ENCODE measurements at regions not wholly inside any gene's neighbourhood (a gene's known extent, or its start where the extent isn't known, plus 50 kb on each side); places are given as distances from the start of the nearest gene placed in this dataset.

GRCh38 chr14:59107819-59108218, 80.6 kb upstream of the DAAM1 start:
- no peak for TF ChIP-seq CTCF (IDR thresholded peaks at IDR 0.05; ENCODE audit: poor library complexity, severe bottlenecking)
- H3K4me3 ChIP-seq (ENCODE audit: severe bottlenecking): no peak overlapping the region
- H3K4me1 ChIP-seq (ENCODE audit: insufficient read depth, poor library complexity, severe bottlenecking): no peaks in the 10 kb centered on the region
- H3K36me3 ChIP-seq (ENCODE audit: low read depth): no peaks in the 10 kb centered on the region
- ATAC-seq (ENCODE audit: low read depth): no peak
- DNase-seq (ENCODE audit: low spot score): no peak
- no peak overlapping the region for H3K27ac ChIP-seq (ENCODE audit: poor library complexity, severe bottlenecking)
- no peaks in the 10 kb centered on the region for H3K9me3 ChIP-seq (ENCODE audit: severe bottlenecking)
- no peaks in the 10 kb centered on the region for H3K27me3 ChIP-seq (ENCODE audit: insufficient read depth, poor library complexity, severe bottlenecking)

GRCh38 chr14:59116984-59117415, 71.5 kb upstream of the DAAM1 start:
- no peak overlapping the region for H3K4me3 ChIP-seq (ENCODE audit: severe bottlenecking)
- no peak for TF ChIP-seq CTCF (IDR thresholded peaks at IDR 0.05; ENCODE audit: poor library complexity, severe bottlenecking)
- peak; percentile 91 for ATAC-seq (ENCODE audit: low read depth)
- H3K9me3 ChIP-seq (ENCODE audit: severe bottlenecking): no peaks in the 10 kb centered on the region
- H3K27ac ChIP-seq (ENCODE audit: poor library complexity, severe bottlenecking): peak overlapping the region; percentile 54
- no peaks in the 10 kb centered on the region for H3K27me3 ChIP-seq (ENCODE audit: insufficient read depth, poor library complexity, severe bottlenecking)
- H3K4me1 ChIP-seq (ENCODE audit: insufficient read depth, poor library complexity, severe bottlenecking): peaks cover 15% of the 10 kb centered on the region
- H3K36me3 ChIP-seq (ENCODE audit: low read depth): no peaks in the 10 kb centered on the region
- no peak for DNase-seq (ENCODE audit: low spot score)

GRCh38 chr14:59117754-59118528, 70.5 kb upstream of the DAAM1 start:
- no peak for DNase-seq (ENCODE audit: low spot score)
- peaks cover 15% of the 10 kb centered on the region for H3K4me1 ChIP-seq (ENCODE audit: insufficient read depth, poor library complexity, severe bottlenecking)

GRCh38 chr14:59120921-59121320, 67.5 kb upstream of the DAAM1 start:
- ATAC-seq (ENCODE audit: low read depth): no peak
- DNase-seq (ENCODE audit: low spot score): no peak
- Histone ChIP-seq H3K4me3 (ENCODE audit: severe bottlenecking) (no peak overlapping the region), H3K27ac (ENCODE audit: poor library complexity, severe bottlenecking) (no peak overlapping the region), H3K9me3 (ENCODE audit: severe bottlenecking) (no peaks in the 10 kb centered on the region), H3K36me3 (ENCODE audit: low read depth) (no peaks in the 10 kb centered on the region), H3K27me3 (ENCODE audit: insufficient read depth, poor library complexity, severe bottlenecking) (no peaks in the 10 kb centered on the region), H3K4me1 (ENCODE audit: insufficient read depth, poor library complexity, severe bottlenecking) (peaks cover 15% of the 10 kb centered on the region)
- no peak for TF ChIP-seq CTCF (IDR thresholded peaks at IDR 0.05; ENCODE audit: poor library complexity, severe bottlenecking)

More at GRCh38 chr14:59117754-59118528, 70.5 kb upstream of the DAAM1 start:
- Histone ChIP-seq H3K36me3 (ENCODE audit: low read depth) (no peaks in the 10 kb centered on the region), H3K27ac (ENCODE audit: poor library complexity, severe bottlenecking) (peak overlapping the region; percentile 54), H3K27me3 (ENCODE audit: insufficient read depth, poor library complexity, severe bottlenecking) (no peaks in the 10 kb centered on the region), H3K4me3 (ENCODE audit: severe bottlenecking) (no peak overlapping the region), H3K9me3 (ENCODE audit: severe bottlenecking) (no peaks in the 10 kb centered on the region)
- TF ChIP-seq CTCF (IDR thresholded peaks at IDR 0.05; ENCODE audit: poor library complexity, severe bottlenecking): no peak
- ATAC-seq (ENCODE audit: low read depth): no peak

GRCh38 chr14:59123531-59123930, 64.9 kb upstream of the DAAM1 start:
- Histone ChIP-seq H3K4me1 (ENCODE audit: insufficient read depth, poor library complexity, severe bottlenecking) (no peaks in the 10 kb centered on the region), H3K9me3 (ENCODE audit: severe bottlenecking) (no peaks in the 10 kb centered on the region), H3K4me3 (ENCODE audit: severe bottlenecking) (no peak overlapping the region), H3K27ac (ENCODE audit: poor library complexity, severe bottlenecking) (no peak overlapping the region), H3K36me3 (ENCODE audit: low read depth) (no peaks in the 10 kb centered on the region), H3K27me3 (ENCODE audit: insufficient read depth, poor library complexity, severe bottlenecking) (no peaks in the 10 kb centered on the region)
- DNase-seq (ENCODE audit: low spot score): no peak
- no peak for TF ChIP-seq CTCF (IDR thresholded peaks at IDR 0.05; ENCODE audit: poor library complexity, severe bottlenecking)
- 0 out of 3 replicates have a peak, but pooled peaks have one; percentile 44 for ATAC-seq (ENCODE audit: low read depth)

All from RWPE2 (cell line).